A549 (cell line): ENCODE measurements at regions not wholly inside any gene's neighbourhood (a gene's known extent, or its start where the extent isn't known, plus 50 kb on each side); places are given as distances from the start of the nearest gene placed in this dataset.

Source experiments
- CBX2 ChIP-seq: fragments of 200-600 bp; sonication (generic); IDR thresholded peaks from 2 replicates; pipeline ENCODE4 v1.6.1; 2016; ENCODE audit warnings: low read depth, mild to moderate bottlenecking, borderline replicate concordance
- CTCF ChIP-seq: fragments of >200 bp; sonication (Bioruptor Twin); formaldehyde crosslinking; IDR thresholded peaks from 3 replicates; pipeline ENCODE4 v1.5.1; 2016
- GATA3 ChIP-seq: IDR thresholded peaks from 2 replicates; pipeline ENCODE4 v1.6.1; 2012; ENCODE audit warnings: borderline replicate concordance
- HOXB13 ChIP-seq: fragments of 250-450 bp; sonication (Bioruptor Pico); IDR thresholded peaks from 2 replicates; pipeline ENCODE4 v1.5.0; 2020; ENCODE audit warnings: low read depth, mild to moderate bottlenecking, moderate library complexity
- MAFK ChIP-seq: fragments of 450-650 bp; IDR thresholded peaks from 2 replicates; pipeline ENCODE4 v1.6.1; 2014; ENCODE audit not compliant: partially characterized antibody
- MAX ChIP-seq: IDR thresholded peaks from 2 replicates; pipeline ENCODE4 v1.6.1; 2012
- MYC ChIP-seq: IDR thresholded peaks from 2 replicates; pipeline ENCODE4 v1.6.1; 2012; ENCODE audit warnings: mild to moderate bottlenecking, inconsistent platforms, low read length, improper control_type of control experiment, borderline replicate concordance
- POLR2A ChIP-seq: IDR thresholded peaks from 2 replicates; pipeline ENCODE4 v1.6.1; 2012; ENCODE audit warnings: mild to moderate bottlenecking, low read length
- REST ChIP-seq: fragments of 200-600 bp; sonication (generic); IDR thresholded peaks from 2 replicates; pipeline ENCODE4 v1.6.1; 2016; ENCODE audit warnings: antibody characterized with exemption, mild to moderate bottlenecking, moderate library complexity
- USF2 ChIP-seq: fragments of 450-650 bp; IDR thresholded peaks from 2 replicates; pipeline ENCODE4 v1.6.1; 2014; ENCODE audit warnings: antibody characterized with exemption

GRCh38 chr11:13818325-13818724 lies 144.2 kb upstream of the SPON1 start:
- TF ChIP-seq CTCF = no peak
- no peak for TF ChIP-seq HOXB13
- TF ChIP-seq USF2 = no peak
- TF ChIP-seq MYC = no peak
- TF ChIP-seq MAFK = peak; percentile 61
- TF ChIP-seq POLR2A = no peak
- TF ChIP-seq MAX = no peak
- no peak for TF ChIP-seq REST
- TF ChIP-seq CBX2 = no peak
- no peak for TF ChIP-seq GATA3
